SK-N-MC (cell line): ENCODE measurements at regions not wholly inside any gene's neighbourhood (a gene's known extent, or its start where the extent isn't known, plus 50 kb on each side); places are given as distances from the start of the nearest gene placed in this dataset.

Source experiments
- EZH2 ChIP-seq: fragments of 200-600 bp; sonication (generic); IDR thresholded peaks from one replicate; pipeline ENCODE4 v1.6.1; 2017; ENCODE audit warnings: antibody characterized with exemption
- POLR2AphosphoS5 ChIP-seq: IDR thresholded peaks from 2 replicates; pipeline ENCODE4 v1.6.1; 2012; ENCODE audit warnings: mild to moderate bottlenecking, low read depth, low read length, borderline replicate concordance

GRCh38 chr4:155433636-155434360 is 57.0 kb upstream of the MAP9 start:
- no peak for TF ChIP-seq POLR2AphosphoS5
- TF ChIP-seq EZH2 = no peak
